RWPE1 (cell line): ENCODE measurements at regions not wholly inside any gene's neighbourhood (a gene's known extent, or its start where the extent isn't known, plus 50 kb on each side); places are given as distances from the start of the nearest gene placed in this dataset.

Experiments
- CTCF ChIA-PET: fragments of 350-600 bp; sonication (Branson Sonifier 250); formaldehyde crosslinking; extraction: SDS; loops from one replicate; lab custom pipeline; 2021; lab: Yijun Ruan, JAX
- POLR2A ChIA-PET: fragments of 400-600 bp; formaldehyde crosslinking; extraction: SDS; loops from one replicate; lab custom pipeline; 2020; ENCODE audit warnings: antibody characterized with exemption; ENCODE audit not compliant: low non-redundant PET; lab: Yijun Ruan, JAX
- DNase-seq: peaks from one replicate; pipeline ENCODE4 v3.0.0; 2012; ENCODE audit warnings: low spot score
- H3K27ac ChIP-seq: fragments of 450-650 bp; 2 replicates; pipeline ENCODE4 v1.5.1; 2017
- CTCF ChIP-seq: fragments of 450-650 bp; conservative IDR thresholded peaks from 2 replicates; pipeline ENCODE4 v1.5.1; 2017; ENCODE audit warnings: low read depth, mild to moderate bottlenecking

GRCh38 chr3:176807938-176808337, 389.3 kb downstream of the TBL1XR1 start:
- POLR2A ChIA-PET = no interaction called here
- no peak for DNase-seq
- CTCF ChIA-PET = no interaction called here
- no peak for TF ChIP-seq CTCF
- no peak overlapping the region for H3K27ac ChIP-seq

- TF ChIP-seq CTCF = no peak
- CTCF ChIA-PET = no interaction called here
- POLR2A ChIA-PET = no interaction called here
- no peak overlapping the region for H3K27ac ChIP-seq
- no peak for DNase-seq
Observed at GRCh38 chr3:176799675-176800074, 397.6 kb downstream of the TBL1XR1 start.

- no peak overlapping the region for H3K27ac ChIP-seq
- TF ChIP-seq CTCF = no peak
- no peak for DNase-seq
- CTCF ChIA-PET = interaction anchor here (0.5 kb wide), 1 partner anchor 890 kb away, joined by 3 read pairs; no protein-coding TSS in a partner anchor
- POLR2A ChIA-PET = no interaction called here
Observed at GRCh38 chr3:176798680-176799079, 398.6 kb downstream of the TBL1XR1 start.

GRCh38 chr3:176796371-176796770, 400.9 kb downstream of the TBL1XR1 start:
- CTCF ChIA-PET = interaction anchor here (0.7 kb wide), 1 partner anchor 262 kb away, joined by 4 read pairs; no protein-coding TSS in a partner anchor

GRCh38 chr3:176795891-176796290, 401.4 kb downstream of the TBL1XR1 start:
- CTCF ChIA-PET = interaction anchor here (0.7 kb wide), 1 partner anchor 261 kb away, joined by 4 read pairs; no protein-coding TSS in a partner anchor
- no peak for DNase-seq
- POLR2A ChIA-PET = no interaction called here

More at GRCh38 chr3:176796371-176796770, 400.9 kb downstream of the TBL1XR1 start:
- TF ChIP-seq CTCF = no peak
- POLR2A ChIA-PET = no interaction called here
- H3K27ac ChIP-seq = no peak overlapping the region
- DNase-seq = no peak

GRCh38 chr3:176794406-176794805, 402.9 kb downstream of the TBL1XR1 start:
- no peak for TF ChIP-seq CTCF
- ChIA-PET POLR2A (no interaction called here), CTCF (no interaction called here)
- no peak for DNase-seq
- H3K27ac ChIP-seq = no peak overlapping the region

More at GRCh38 chr3:176795891-176796290, 401.4 kb downstream of the TBL1XR1 start:
- H3K27ac ChIP-seq = no peak overlapping the region
- no peak for TF ChIP-seq CTCF

GRCh38 chr3:176789947-176790346, 407.3 kb downstream of the TBL1XR1 start:
- CTCF ChIA-PET = no interaction called here
- no peak for TF ChIP-seq CTCF
- H3K27ac ChIP-seq = no peak overlapping the region
- no peak for DNase-seq
- POLR2A ChIA-PET = no interaction called here
